ENCODE measurements at regions not wholly inside any gene's neighbourhood (a gene's known extent, or its start where the extent isn't known, plus 50 kb on each side); places are given as distances from the start of the nearest gene placed in this dataset.

GRCh38 chr5:157955541-157956172 lies 96.7 kb upstream of the CLINT1 start:
- TF ChIP-seq CTCF (IDR thresholded peaks at IDR 0.05): no peak
- Histone ChIP-seq H2AFZ (ENCODE audit: insufficient read depth, low read depth, low read length, poor library complexity, severe bottlenecking) (no peak overlapping the region), H3K36me3 (replicated peaks in 1 of 2; ENCODE audit: control insufficient read depth in 1 of 2, insufficient read depth in 2 of 2, low read length in 2 of 2) (no peaks in the 10 kb centered on the region), H3K4me3 (replicated peaks in 1 of 3; ENCODE audit: low read depth in 2 of 3, low read length in 3 of 3) (no peak overlapping the region), H3K4me2 (replicated peaks; ENCODE audit: extremely low read depth, low read length, poor library complexity, severe bottlenecking) (no peak overlapping the region), H3K9me3 (replicated peaks in 1 of 2; ENCODE audit: control insufficient read depth in 1 of 2, insufficient read depth in 1 of 2, low read length in 2 of 2) (no peaks in the 10 kb centered on the region), H3K27ac (ENCODE audit: low read depth in 1 of 2, low read length in 2 of 2) (no peak overlapping the region), H3K27me3 (ENCODE audit: control insufficient read depth in 2 of 2, insufficient read depth in 2 of 2, low read length in 2 of 2) (no peaks in the 10 kb centered on the region), H3K4me1 (ENCODE audit: control insufficient read depth in 1 of 2, insufficient read depth in 2 of 2, low read length in 2 of 2) (peaks cover 0 to 5% of the 10 kb centered on the region in 2 donors), H3K9ac (ENCODE audit: insufficient read depth, low read length, poor library complexity, severe bottlenecking) (no peak overlapping the region), H4K20me1 (ENCODE audit: insufficient read depth, low read length) (no peaks in the 10 kb centered on the region), H3K79me2 (ENCODE audit: insufficient read depth, low read length) (no peaks in the 10 kb centered on the region)
- Mint-ChIP-seq H3K4me3 (no peak overlapping the region), H3K27ac (no peak overlapping the region), H3K4me1 (peaks cover 8% of the 10 kb centered on the region), H3K9me3 (peaks cover 0 to 4% (median 0%) of the 10 kb centered on the region in 7 donors), H3K27me3 (ENCODE audit: low read depth in 3 of 3) (peaks cover 0 to 2% (median 0%) of the 10 kb centered on the region in 3 donors), H3K36me3 (no peaks in the 10 kb centered on the region)
- no CpG with 5 or more reads among the region's 6 CpGs for WGBS (ENCODE audit: insufficient coverage)
- DNase-seq: no peak
- intact Hi-C loops (cut with micrococcal nuclease): no loop called here

- no peak overlapping the region for H2AFZ ChIP-seq (ENCODE audit: insufficient read depth, low read depth, low read length, poor library complexity, severe bottlenecking)
- no peak overlapping the region for H3K4me3 ChIP-seq (replicated peaks in 1 of 3; ENCODE audit: low read depth in 2 of 3, low read length in 3 of 3)
- no peaks in the 10 kb centered on the region for H3K79me2 ChIP-seq (ENCODE audit: insufficient read depth, low read length)
- peaks cover 14% of the 10 kb centered on the region for H3K4me1 Mint-ChIP-seq
- no peak for TF ChIP-seq CTCF (IDR thresholded peaks at IDR 0.05)
- H3K4me3 Mint-ChIP-seq: no peak overlapping the region
- peaks cover 0 to 2% (median 0%) of the 10 kb centered on the region in 7 donors for H3K9me3 Mint-ChIP-seq
- no CpG with 5 or more reads among the region's 1 CpG for WGBS (ENCODE audit: insufficient coverage)
- H3K36me3 Mint-ChIP-seq: no peaks in the 10 kb centered on the region
- H3K4me1 ChIP-seq (ENCODE audit: control insufficient read depth in 1 of 2, insufficient read depth in 2 of 2, low read length in 2 of 2): peaks cover 0 to 5% of the 10 kb centered on the region in 2 donors
- H3K4me2 ChIP-seq (replicated peaks; ENCODE audit: extremely low read depth, low read length, poor library complexity, severe bottlenecking): no peak overlapping the region
- H4K20me1 ChIP-seq (ENCODE audit: insufficient read depth, low read length): no peaks in the 10 kb centered on the region
- H3K9me3 ChIP-seq (replicated peaks in 1 of 2; ENCODE audit: control insufficient read depth in 1 of 2, insufficient read depth in 1 of 2, low read length in 2 of 2): no peaks in the 10 kb centered on the region
- no peaks in the 10 kb centered on the region for H3K36me3 ChIP-seq (replicated peaks in 1 of 2; ENCODE audit: control insufficient read depth in 1 of 2, insufficient read depth in 2 of 2, low read length in 2 of 2)
- DNase-seq: no peak
- no peaks in the 10 kb centered on the region for H3K27me3 ChIP-seq (ENCODE audit: control insufficient read depth in 2 of 2, insufficient read depth in 2 of 2, low read length in 2 of 2)
- no peak overlapping the region for H3K27ac ChIP-seq (ENCODE audit: low read depth in 1 of 2, low read length in 2 of 2)
- no peak overlapping the region for H3K9ac ChIP-seq (ENCODE audit: insufficient read depth, low read length, poor library complexity, severe bottlenecking)
- peaks cover 0 to 2% (median 0%) of the 10 kb centered on the region in 3 donors for H3K27me3 Mint-ChIP-seq (ENCODE audit: low read depth in 3 of 3)
- intact Hi-C loops (cut with micrococcal nuclease): no loop called here
- H3K27ac Mint-ChIP-seq: no peak overlapping the region
Measured at GRCh38 chr5:157952374-157952685, 93.4 kb upstream of the CLINT1 start.
